K562 (cell line): ENCODE measurements at regions not wholly inside any gene's neighbourhood (a gene's known extent, or its start where the extent isn't known, plus 50 kb on each side); places are given as distances from the start of the nearest gene placed in this dataset.
"Not testable (repeated sequence)": the region's sequence is repeated elsewhere in the genome, so short reads cannot be mapped to it uniquely, and the experiment has no call there.

Source experiments
- ATAC-seq: fragments of 200-7000 bp; cut with Tn5 transposase; 3 replicates; pipeline ENCODE4 v1.9.1; 2020; ENCODE audit warnings: moderate library complexity
- BruUV-seq: library from RNA; stranded (reverse); fragments of 400-500 nt; replicated peaks from 2 replicates; lab custom pipeline; 2021; lab: Mats Ljungman, UMichigan
- CTCF ChIA-PET: fragments of 300-600 bp; formaldehyde crosslinking; extraction: SDS; loops from one replicate; lab custom pipeline; 2021; ENCODE audit warnings: low intra/inter-chr PET ratio; lab: Yijun Ruan, JAX
- POLR2A ChIA-PET: fragments of 300-600, 350-650 bp; sonication (Branson Sonifier 250); formaldehyde crosslinking; extraction: SDS; loops from one replicate; lab custom pipeline; 2021; ENCODE audit warnings: antibody characterized with exemption, inconsistent platforms; lab: Yijun Ruan, JAX
- DNase-seq, 4 experiments: peaks; one replicate each; pipeline versions ENCODE4 v3.0.0 to v3.0.0-alpha.2; 2011 to 2018; ENCODE audit warnings: low spot score in 3 of 4, mixed read lengths in 3 of 4; ENCODE audit errors: extremely low read depth in 1 of 4
- FAIRE-seq: peaks from 2 replicates; lab custom pipeline; 2011; peaks lifted over from hg19 to GRCh38; lab: Jason Lieb, UNC
- H2AFZ ChIP-seq: 2 replicates; pipeline ENCODE4 v1.6.0; 2011; ENCODE audit warnings: low read depth, low read length, control low read depth, inconsistent platforms
- H3K27ac ChIP-seq: fragments of 200-600 bp; 3 replicates; pipeline ENCODE4 v1.8.0; 2011; ENCODE audit warnings: low read depth, mild to moderate bottlenecking, control low read depth, inconsistent platforms, low read length, moderate library complexity, mixed read lengths; ENCODE audit errors: extremely low read depth
- H3K27me3 ChIP-seq, 2 experiments: fragments of 300-600 bp in 1 of 2; 2 replicates in 1 of 2; 3 replicates in 1 of 2; pipeline versions ENCODE4 v1.6.0 to v1.8.0; 2011; ENCODE audit warnings: inconsistent platforms in 2 of 2, low read length in 2 of 2, mild to moderate bottlenecking in 1 of 2, mixed read lengths in 1 of 2, moderate library complexity in 1 of 2; ENCODE audit not compliant: control insufficient read depth in 2 of 2, insufficient read depth in 2 of 2
- H3K36me3 ChIP-seq: fragments of 300-600 bp; 3 replicates; pipeline ENCODE4 v1.8.0; 2011; ENCODE audit warnings: mild to moderate bottlenecking, low read length, inconsistent platforms; ENCODE audit not compliant: control insufficient read depth, insufficient read depth
- H3K4me1 ChIP-seq, 2 experiments: fragments of 200-600 bp in 1 of 2; replicated peaks in 1 of 2; 2 replicates in 1 of 2; 3 replicates in 1 of 2; pipeline versions ENCODE4 v1.5.1 to v1.8.0; 2011; ENCODE audit warnings: inconsistent platforms in 2 of 2, low read length in 2 of 2, mild to moderate bottlenecking in 1 of 2, mixed read lengths in 1 of 2, moderate library complexity in 1 of 2; ENCODE audit not compliant: control insufficient read depth in 2 of 2, insufficient read depth in 2 of 2
- H3K4me2 ChIP-seq: 2 replicates; pipeline ENCODE4 v1.6.1; 2011; ENCODE audit warnings: low read length, control low read depth, inconsistent platforms, mixed read lengths; ENCODE audit not compliant: insufficient read depth
- H3K4me3 ChIP-seq: fragments of 200-600 bp; sonication (generic), shearing (Covaris generic); 2 replicates; pipeline ENCODE4 v1.5.1; 2016; ENCODE audit warnings: control low read depth, inconsistent platforms
- H3K79me2 ChIP-seq: fragments of 200-600 bp; 3 replicates; pipeline ENCODE4 v1.8.0; 2011; ENCODE audit warnings: low read length, inconsistent platforms; ENCODE audit not compliant: control insufficient read depth, insufficient read depth
- H3K9ac ChIP-seq, 2 experiments: 2 replicates each; pipeline versions ENCODE4 v1.6.0 to v1.6.1; 2011; ENCODE audit warnings: low read depth in 2 of 2, low read length in 2 of 2, control low read depth in 1 of 2, inconsistent platforms in 1 of 2, mild to moderate bottlenecking in 1 of 2, mixed read lengths in 1 of 2; ENCODE audit not compliant: insufficient read depth in 1 of 2
- H3K9me1 ChIP-seq: one replicate; pipeline ENCODE4 v1.6.0; 2011; ENCODE audit warnings: inconsistent platforms, mild to moderate bottlenecking, low read length, moderate library complexity; ENCODE audit not compliant: control insufficient read depth, insufficient read depth
- H3K9me3 ChIP-seq: replicated peaks from 2 replicates; pipeline ENCODE4 v1.5.1; 2011; ENCODE audit warnings: low read depth, low read length, inconsistent platforms; ENCODE audit not compliant: control insufficient read depth, insufficient read depth
- H4K20me1 ChIP-seq: replicated peaks from 2 replicates; pipeline ENCODE4 v1.6.1; 2011; ENCODE audit warnings: low read length, inconsistent platforms, mixed read lengths; ENCODE audit not compliant: control insufficient read depth, insufficient read depth
- GATAD2A ChIP-seq: fragments of 450-650 bp; IDR thresholded peaks from 2 replicates; pipeline ENCODE4 v1.6.1; 2017
- WGBS: fragments of 100-300 bp; shearing (Covaris generic); methylation state at CpG from one replicate; pipeline ENCODE4 v1.1.6; 2016; ENCODE audit warnings: low coverage, mixed read lengths; ENCODE audit not compliant: insufficient coverage; ENCODE audit errors: missing lambda C conversion rate; 5-methylcytosine and 5-hydroxymethylcytosine counted together
- in situ Hi-C: fragments of 300-500 bp; cut with MboI; formaldehyde crosslinking; loops from 4 replicates; pipeline ENCODE4 v1.15.0; 2018; ENCODE audit warnings: inconsistent platforms, mixed read lengths
- intact Hi-C: fragments of 100-400 bp; cut with micrococcal nuclease; formaldehyde crosslinking; loops from 2 replicates; pipeline ENCODE4 v1.14.2; 2022

DNA sequence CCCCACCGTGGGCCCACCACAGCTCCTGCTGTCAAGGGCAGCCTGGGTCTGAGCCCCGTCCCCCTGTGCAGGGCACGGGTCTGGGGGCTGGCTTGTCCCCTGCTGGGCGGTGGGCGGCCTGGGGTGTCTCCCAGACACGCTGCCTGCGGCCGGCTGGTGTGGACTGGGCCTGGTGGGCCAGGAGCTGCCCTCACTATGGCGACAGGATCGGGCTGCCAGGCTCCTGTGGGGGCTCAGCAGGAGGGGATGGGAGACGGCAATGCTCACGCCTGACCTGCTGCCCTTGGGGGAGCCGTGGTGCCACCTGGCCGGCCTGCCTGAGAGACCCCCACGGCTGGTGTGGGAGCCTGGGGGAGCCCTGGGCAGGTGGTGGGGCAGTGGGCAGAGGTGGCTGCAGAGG is 156.1 kb downstream of the TMEM121 start:
- H4K20me1 ChIP-seq, H3K9ac ChIP-seq, H3K36me3 ChIP-seq, H3K4me2 ChIP-seq, H3K4me1 ChIP-seq, H3K4me3 ChIP-seq, H3K9me3 ChIP-seq, H3K27me3 ChIP-seq, in situ Hi-C loops, FAIRE-seq, H3K9me1 ChIP-seq, intact Hi-C loops, H2AFZ ChIP-seq, H3K27ac ChIP-seq, H3K79me2 ChIP-seq, DNase-seq, ATAC-seq, CTCF ChIA-PET, BruUV-seq, POLR2A ChIA-PET: not testable (repeated sequence)
- WGBS = 0% methylated on average over 1 of the region's 15 CpGs

- TF ChIP-seq GATAD2A = no peak
- no peaks in the 10 kb centered on the region for H4K20me1 ChIP-seq
- FAIRE-seq (no peak), DNase-seq (no peak), ATAC-seq (no peak)
- H3K27me3 ChIP-seq = no peaks in the 10 kb centered on the region
- no peaks in the 10 kb centered on the region for H3K9me1 ChIP-seq
- no peaks in the 10 kb centered on the region for H3K36me3 ChIP-seq
- in situ Hi-C loops = no loop called here
- H3K9me3 ChIP-seq = no peaks in the 10 kb centered on the region
- H3K27ac ChIP-seq = no peak overlapping the region
- H3K4me1 ChIP-seq = no peaks in the 10 kb centered on the region; a peak in 1 of 5 replicates
- H3K4me2 ChIP-seq = no peak overlapping the region
- no peak overlapping the region for H3K4me3 ChIP-seq
- CTCF ChIA-PET = no interaction called here
- intact Hi-C loops = no loop called here
- WGBS = 60% methylated on average over 1 of the region's 5 CpGs
- no peak overlapping the region for H2AFZ ChIP-seq
- H3K9ac ChIP-seq = no peak overlapping the region
- POLR2A ChIA-PET = no interaction called here
- no peaks in the 10 kb centered on the region for H3K79me2 ChIP-seq
- no TSS peak for BruUV-seq
These were observed 156.7 kb downstream of the TMEM121 start for GRCh38 chr14:105682956-105683570.

- H3K79me2 ChIP-seq, H3K27me3 ChIP-seq, H3K4me1 ChIP-seq, H3K9ac ChIP-seq, BruUV-seq, DNase-seq, CTCF ChIA-PET, H3K4me3 ChIP-seq, in situ Hi-C loops, ATAC-seq, H3K4me2 ChIP-seq, H2AFZ ChIP-seq, H3K36me3 ChIP-seq, intact Hi-C loops, H3K27ac ChIP-seq, H3K9me1 ChIP-seq, H4K20me1 ChIP-seq, FAIRE-seq, POLR2A ChIA-PET, H3K9me3 ChIP-seq: not testable (repeated sequence)
- WGBS = 6% methylated on average over 3 of the region's 14 CpGs
These were observed 157.7 kb downstream of the TMEM121 start for GRCh38 chr14:105684056-105684455.

DNA sequence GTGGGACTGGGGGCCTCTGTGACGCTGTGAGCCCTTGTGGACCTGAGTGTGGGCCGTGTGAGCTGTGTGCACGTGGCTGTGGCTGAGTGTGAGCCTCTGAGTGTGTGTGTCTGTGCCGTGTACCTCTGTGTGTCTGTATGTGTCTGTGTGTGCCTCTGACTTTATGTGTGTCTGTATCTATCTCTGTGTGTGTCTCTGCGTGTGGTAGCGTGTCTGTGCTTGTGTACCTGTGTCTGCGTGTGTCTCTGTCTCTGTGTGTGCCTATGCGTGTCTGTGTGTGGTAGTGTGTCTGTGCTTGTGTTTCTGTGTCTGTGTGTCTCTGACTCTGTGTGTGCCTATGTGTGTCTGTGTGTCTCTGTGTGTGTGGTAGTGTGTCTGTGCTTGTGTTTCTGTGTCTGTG is 158.2 kb downstream of the TMEM121 start:
- H3K27ac ChIP-seq, H2AFZ ChIP-seq, H3K4me3 ChIP-seq, in situ Hi-C loops, BruUV-seq, POLR2A ChIA-PET, FAIRE-seq, H3K79me2 ChIP-seq, H3K9me3 ChIP-seq, DNase-seq, intact Hi-C loops, ATAC-seq, H4K20me1 ChIP-seq, H3K27me3 ChIP-seq, CTCF ChIA-PET, H3K4me2 ChIP-seq, H3K9me1 ChIP-seq, H3K4me1 ChIP-seq, H3K36me3 ChIP-seq, H3K9ac ChIP-seq: not testable (repeated sequence)
- 19% methylated on average over 5 of the region's 8 CpGs for WGBS
